Activated CD8-positive, alpha-beta T cell treated with anti-CD3 and anti-CD28 coated beads for 36 hours (primary cell): ENCODE measurements at regions not wholly inside any gene's neighbourhood (a gene's known extent, or its start where the extent isn't known, plus 50 kb on each side); places are given as distances from the start of the nearest gene placed in this dataset.

Experiments
- ATAC-seq: fragments of 200-7000 bp; cut with Tn5 transposase; one replicate; pipeline ENCODE4 v1.10.0; 2021; ENCODE audit warnings: mild to moderate bottlenecking, moderate library complexity
- CTCF ChIA-PET: fragments of 350-600 bp; sonication (Branson Sonifier 250); formaldehyde crosslinking; loops from one replicate; lab custom pipeline; 2021; ENCODE audit warnings: antibody characterized with exemption; lab: Charles Lee
- POLR2A ChIA-PET: fragments of 350-600 bp; sonication (Branson Sonifier 250); formaldehyde crosslinking; loops from one replicate; lab custom pipeline; 2021; ENCODE audit warnings: antibody characterized with exemption; lab: Charles Lee
- DNase-seq: peaks from one replicate; pipeline ENCODE4 v3.0.0-alpha.2; 2020
- H3K27ac Mint-ChIP-seq: one replicate; pipeline ENCODE4 v1.8.0; 2021; ENCODE audit warnings: mild to moderate bottlenecking, mixed read lengths
- H3K27me3 Mint-ChIP-seq: one replicate; pipeline ENCODE4 v1.8.0; 2021; ENCODE audit warnings: mixed read lengths
- H3K36me3 Mint-ChIP-seq: one replicate; pipeline ENCODE4 v1.8.0; 2021; ENCODE audit warnings: low read depth, mixed read lengths
- H3K4me1 Mint-ChIP-seq: one replicate; pipeline ENCODE4 v1.8.0; 2021; ENCODE audit warnings: low read depth, mixed read lengths
- H3K4me3 Mint-ChIP-seq: one replicate; pipeline ENCODE4 v1.8.0; 2021; ENCODE audit warnings: mild to moderate bottlenecking, moderate library complexity, mixed read lengths
- H3K9me3 Mint-ChIP-seq: one replicate; pipeline ENCODE4 v1.8.0; 2021; ENCODE audit warnings: mixed read lengths
- CTCF ChIP-seq: fragments of 200-600 bp; IDR thresholded peaks from one replicate; pipeline ENCODE4 v1.8.0; 2022; ENCODE audit warnings: antibody characterized with exemption, mild to moderate bottlenecking
- intact Hi-C: fragments of 100-400 bp; cut with micrococcal nuclease; formaldehyde crosslinking; loops from one replicate; pipeline ENCODE4 v1.10.0; 2022

GRCh38 chr10:118193642-118194041 lies 146.9 kb upstream of the RAB11FIP2 start:
- Mint-ChIP-seq H3K9me3 (peaks cover 4% of the 10 kb centered on the region), H3K36me3 (no peaks in the 10 kb centered on the region), H3K4me1 (no peaks in the 10 kb centered on the region), H3K27me3 (peaks cover 5% of the 10 kb centered on the region), H3K4me3 (no peak overlapping the region), H3K27ac (no peak overlapping the region)
- DNase-seq: no peak
- no peak for ATAC-seq
- intact Hi-C loops: no loop called here
- ChIA-PET POLR2A (no interaction called here), CTCF (no interaction called here)
- TF ChIP-seq CTCF: no peak

DNA sequence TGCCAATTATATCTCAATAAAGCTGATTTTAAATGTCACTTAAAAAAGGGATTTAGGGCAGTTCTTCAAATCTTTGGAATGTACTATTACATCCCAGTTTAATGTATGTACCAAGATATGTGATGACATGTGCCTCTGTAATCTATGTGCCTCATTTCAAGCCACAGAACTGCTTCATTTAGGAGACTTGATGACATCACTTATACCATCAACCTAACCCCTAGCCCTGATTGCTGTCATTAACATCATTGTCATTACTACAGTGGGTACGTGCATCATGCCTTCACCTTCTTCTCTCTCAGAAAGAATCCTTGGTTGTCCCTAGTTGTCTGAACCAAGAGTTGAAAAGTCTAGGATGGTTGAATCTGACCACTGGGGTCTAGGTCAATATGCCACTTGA lies 134.3 kb upstream of the RAB11FIP2 start:
- TF ChIP-seq CTCF: no peak
- ChIA-PET CTCF (interaction anchor here (0.6 kb wide), 1 partner anchor 199 kb away, joined by 3 read pairs; no protein-coding TSS in a partner anchor), POLR2A (no interaction called here)
- H3K4me1 Mint-ChIP-seq: no peaks in the 10 kb centered on the region
- no peak overlapping the region for H3K27ac Mint-ChIP-seq
- DNase-seq (no peak), ATAC-seq (no peak)
- H3K9me3 Mint-ChIP-seq: no peaks in the 10 kb centered on the region
- intact Hi-C loops: no loop called here
- no peaks in the 10 kb centered on the region for H3K36me3 Mint-ChIP-seq
- H3K27me3 Mint-ChIP-seq: peaks cover under 1% of the 10 kb centered on the region
- no peak overlapping the region for H3K4me3 Mint-ChIP-seq

DNA sequence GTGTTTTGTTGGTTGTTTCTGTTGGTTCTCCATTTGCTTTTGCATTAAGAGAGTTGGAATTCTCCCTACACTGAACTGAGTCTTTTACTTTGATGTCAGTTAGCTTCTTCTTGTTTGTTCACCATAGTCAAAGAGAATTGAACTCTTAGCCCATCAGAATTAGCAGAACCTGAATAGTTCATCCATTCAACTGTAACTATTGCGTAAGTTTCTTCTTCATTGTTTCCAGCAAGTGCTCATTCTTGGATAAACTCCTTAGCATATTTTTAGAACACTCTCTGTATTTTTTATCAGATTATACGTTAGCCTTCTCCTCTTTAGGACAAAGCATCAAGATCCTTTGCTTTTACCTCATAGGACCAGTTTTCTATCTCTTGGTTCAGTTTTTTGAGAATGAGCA lies 128.4 kb upstream of the RAB11FIP2 start:
- intact Hi-C loops: no loop called here
- Mint-ChIP-seq H3K4me3 (no peak overlapping the region), H3K9me3 (no peaks in the 10 kb centered on the region), H3K27ac (no peak overlapping the region), H3K27me3 (peaks cover 3% of the 10 kb centered on the region), H3K4me1 (no peaks in the 10 kb centered on the region), H3K36me3 (no peaks in the 10 kb centered on the region)
- ChIA-PET POLR2A (no interaction called here), CTCF (interaction anchor here (1.0 kb wide), 1 partner anchor 69 kb away, joined by 3 read pairs; no protein-coding TSS in a partner anchor)
- DNase-seq: no peak
- TF ChIP-seq CTCF: no peak
- ATAC-seq: no peak

DNA sequence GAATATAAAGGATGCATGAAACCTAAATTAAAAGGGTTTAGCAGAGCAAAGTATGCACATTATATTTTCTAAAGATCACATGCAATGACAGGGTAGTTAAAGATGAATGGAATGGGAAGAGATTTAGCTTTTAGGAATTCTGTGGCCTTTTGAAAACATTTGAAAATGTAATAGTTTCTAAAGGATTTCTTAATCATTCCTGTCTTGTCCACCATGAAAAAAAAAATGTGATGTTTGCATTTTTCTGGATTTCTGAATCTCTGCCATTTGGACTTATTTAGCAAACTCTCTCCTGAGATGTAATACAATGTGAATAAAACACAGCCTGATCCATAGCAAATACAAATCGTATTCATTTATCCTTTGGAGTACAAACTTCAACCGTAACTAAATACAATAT lies 126.6 kb upstream of the RAB11FIP2 start:
- H3K36me3 Mint-ChIP-seq: no peaks in the 10 kb centered on the region
- H3K27ac Mint-ChIP-seq: no peak overlapping the region
- DNase-seq (no peak), ATAC-seq (no peak)
- ChIA-PET POLR2A (no interaction called here), CTCF (no interaction called here)
- H3K9me3 Mint-ChIP-seq: no peaks in the 10 kb centered on the region
- no peak overlapping the region for H3K4me3 Mint-ChIP-seq
- H3K4me1 Mint-ChIP-seq: no peaks in the 10 kb centered on the region
- intact Hi-C loops: no loop called here
- TF ChIP-seq CTCF: no peak
- H3K27me3 Mint-ChIP-seq: peaks cover 5% of the 10 kb centered on the region

GRCh38 chr10:118171861-118172260 lies 125.1 kb upstream of the RAB11FIP2 start:
- CTCF ChIA-PET: no interaction called here
- TF ChIP-seq CTCF: no peak
- POLR2A ChIA-PET: no interaction called here
- no peak for DNase-seq
- no peaks in the 10 kb centered on the region for H3K36me3 Mint-ChIP-seq
- no peak overlapping the region for H3K4me3 Mint-ChIP-seq
- no peaks in the 10 kb centered on the region for H3K9me3 Mint-ChIP-seq
- H3K27ac Mint-ChIP-seq: no peak overlapping the region
- intact Hi-C loops: no loop called here
- no peak for ATAC-seq
- H3K4me1 Mint-ChIP-seq: no peaks in the 10 kb centered on the region
- peaks cover 10% of the 10 kb centered on the region for H3K27me3 Mint-ChIP-seq
